Keratinocyte (primary cell): ENCODE measurements at regions not wholly inside any gene's neighbourhood (a gene's known extent, or its start where the extent isn't known, plus 50 kb on each side); places are given as distances from the start of the nearest gene placed in this dataset.

Experiments
- DNase-seq: peaks from one replicate; pipeline ENCODE4 v3.0.0-alpha.2; 2011; ENCODE audit warnings: low read depth, missing footprints, low spot score
- FAIRE-seq: peaks from 2 replicates; lab custom pipeline; 2011; peaks lifted over from hg19 to GRCh38; lab: Jason Lieb, UNC
- H2AFZ ChIP-seq: 2 replicates; pipeline ENCODE4 v1.6.0; 2012; ENCODE audit warnings: low read length, control low read depth, inconsistent platforms; ENCODE audit not compliant: control insufficient read depth
- H3K27ac ChIP-seq: 2 replicates; pipeline ENCODE4 v1.5.1; 2011; ENCODE audit warnings: low read length; ENCODE audit not compliant: control insufficient read depth, insufficient read depth
- H3K27me3 ChIP-seq: 3 replicates; pipeline ENCODE4 v1.6.0; 2011; ENCODE audit warnings: low read length; ENCODE audit not compliant: control insufficient read depth, insufficient read depth; ENCODE audit errors: extremely low read depth
- H3K36me3 ChIP-seq, 2 experiments: 2 replicates in 1 of 2; 3 replicates in 1 of 2; pipeline ENCODE4 v1.5.1; 2011; ENCODE audit warnings: low read length in 2 of 2, mild to moderate bottlenecking in 1 of 2; ENCODE audit not compliant: control insufficient read depth in 2 of 2, insufficient read depth in 2 of 2; ENCODE audit errors: extremely low read depth in 1 of 2
- H3K4me1 ChIP-seq: 3 replicates; pipeline ENCODE4 v1.5.1; 2011; ENCODE audit warnings: low read length; ENCODE audit not compliant: control insufficient read depth, insufficient read depth; ENCODE audit errors: extremely low read depth
- H3K4me2 ChIP-seq: 3 replicates; pipeline ENCODE4 v1.6.0; 2011; ENCODE audit warnings: low read depth, low read length; ENCODE audit not compliant: control insufficient read depth, insufficient read depth; ENCODE audit errors: extremely low read depth
- H3K4me3 ChIP-seq, 3 experiments: fragments of 200-600 bp in 1 of 3; sonication (generic) in 1 of 3; 2 replicates in 2 of 3; 3 replicates in 1 of 3; pipeline ENCODE4 v1.5.1; 2011 to 2016; ENCODE audit warnings: low read length in 3 of 3, mild to moderate bottlenecking in 3 of 3, control low read depth in 2 of 3, inconsistent platforms in 1 of 3, low read depth in 1 of 3, mixed read lengths in 1 of 3, mixed run types in 1 of 3, moderate library complexity in 1 of 3; ENCODE audit not compliant: control insufficient read depth in 2 of 3, insufficient read depth in 2 of 3; ENCODE audit errors: extremely low read depth in 1 of 3
- H3K79me2 ChIP-seq: 2 replicates; pipeline ENCODE4 v1.6.0; 2012; ENCODE audit warnings: low read length; ENCODE audit not compliant: control insufficient read depth, insufficient read depth
- H3K9ac ChIP-seq: 3 replicates; pipeline ENCODE4 v1.6.0; 2011; ENCODE audit warnings: low read length; ENCODE audit not compliant: control insufficient read depth, insufficient read depth; ENCODE audit errors: extremely low read depth
- H3K9me1 ChIP-seq: 3 replicates; pipeline ENCODE4 v1.6.0; 2011; ENCODE audit warnings: low read length; ENCODE audit not compliant: control insufficient read depth, insufficient read depth; ENCODE audit errors: extremely low read depth
- H3K9me3 ChIP-seq: 2 replicates; pipeline ENCODE4 v1.5.1; 2012; ENCODE audit warnings: low read depth, low read length; ENCODE audit not compliant: control insufficient read depth
- H4K20me1 ChIP-seq: 3 replicates; pipeline ENCODE4 v1.6.0; 2011; ENCODE audit warnings: low read length; ENCODE audit not compliant: control insufficient read depth, insufficient read depth; ENCODE audit errors: extremely low read depth
- EZH2 ChIP-seq: IDR thresholded peaks from one replicate; pipeline ENCODE4 v1.6.1; 2012; ENCODE audit warnings: inconsistent platforms, mild to moderate bottlenecking, low read length, moderate library complexity
- dilution Hi-C: fragments of 300-500 bp; cut with MboI; formaldehyde crosslinking; loops from one replicate; pipeline ENCODE4 v1.7.0; 2020; ENCODE audit warnings: low sequenced_read_pairs; ENCODE audit not compliant: extremely low pct_ligation_motif_present
- TF ChIP-seq, protein P1 (sequence below), 3 experiments: IDR thresholded peaks in 1 of 3; conservative IDR thresholded peaks in 1 of 3; optimal IDR thresholded peaks in 1 of 3; 2 replicates in 2 of 3; 3 replicates in 1 of 3; pipeline versions ENCODE3 to v1.5.1; 2011; ENCODE audit warnings: low read length in 3 of 3, mild to moderate bottlenecking in 3 of 3, moderate library complexity in 2 of 3, control low read depth in 1 of 3, inconsistent platforms in 1 of 3; ENCODE audit not compliant: insufficient read depth in 2 of 3; ENCODE audit errors: extremely low read depth in 1 of 3

GRCh38 chr2:175619179-175620045 lies 382.7 kb downstream of the LNPK start:
- Histone ChIP-seq H3K4me1 (no peaks in the 10 kb centered on the region), H4K20me1 (no peaks in the 10 kb centered on the region), H3K36me3 (no peaks in the 10 kb centered on the region), H3K4me2 (no peak overlapping the region), H3K9me1 (no peaks in the 10 kb centered on the region), H3K9me3 (no peaks in the 10 kb centered on the region), H3K27me3 (no peaks in the 10 kb centered on the region), H3K79me2 (no peaks in the 10 kb centered on the region), H3K9ac (no peak overlapping the region), H2AFZ (no peak overlapping the region), H3K27ac (no peak overlapping the region), H3K4me3 (no peak overlapping the region)
- DNase-seq (no peak), FAIRE-seq (no peak)
- dilution Hi-C loops: no loop called here
- TF ChIP-seq, protein P1, sequence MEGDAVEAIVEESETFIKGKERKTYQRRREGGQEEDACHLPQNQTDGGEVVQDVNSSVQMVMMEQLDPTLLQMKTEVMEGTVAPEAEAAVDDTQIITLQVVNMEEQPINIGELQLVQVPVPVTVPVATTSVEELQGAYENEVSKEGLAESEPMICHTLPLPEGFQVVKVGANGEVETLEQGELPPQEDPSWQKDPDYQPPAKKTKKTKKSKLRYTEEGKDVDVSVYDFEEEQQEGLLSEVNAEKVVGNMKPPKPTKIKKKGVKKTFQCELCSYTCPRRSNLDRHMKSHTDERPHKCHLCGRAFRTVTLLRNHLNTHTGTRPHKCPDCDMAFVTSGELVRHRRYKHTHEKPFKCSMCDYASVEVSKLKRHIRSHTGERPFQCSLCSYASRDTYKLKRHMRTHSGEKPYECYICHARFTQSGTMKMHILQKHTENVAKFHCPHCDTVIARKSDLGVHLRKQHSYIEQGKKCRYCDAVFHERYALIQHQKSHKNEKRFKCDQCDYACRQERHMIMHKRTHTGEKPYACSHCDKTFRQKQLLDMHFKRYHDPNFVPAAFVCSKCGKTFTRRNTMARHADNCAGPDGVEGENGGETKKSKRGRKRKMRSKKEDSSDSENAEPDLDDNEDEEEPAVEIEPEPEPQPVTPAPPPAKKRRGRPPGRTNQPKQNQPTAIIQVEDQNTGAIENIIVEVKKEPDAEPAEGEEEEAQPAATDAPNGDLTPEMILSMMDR (optimal IDR thresholded peaks at IDR 0.05 in 1 of 3, IDR thresholded peaks at IDR 0.05 in 1 of 3, conservative IDR thresholded peaks at IDR 0.05 in 1 of 3; ENCODE audit: extremely low read depth in 1 of 3, insufficient read depth in 2 of 3, low read length in 3 of 3): no peak
- TF ChIP-seq EZH2: no peak

GRCh38 chr2:175612280-175612679 lies 389.8 kb downstream of the LNPK start:
- DNase-seq: no peak
- H3K36me3 ChIP-seq: no peaks in the 10 kb centered on the region
- H3K4me2 ChIP-seq: no peak overlapping the region
- H2AFZ ChIP-seq: no peak overlapping the region
- no peaks in the 10 kb centered on the region for H3K79me2 ChIP-seq
- no peaks in the 10 kb centered on the region for H3K27me3 ChIP-seq
- H3K4me1 ChIP-seq: no peaks in the 10 kb centered on the region
- H3K9me3 ChIP-seq: no peaks in the 10 kb centered on the region
- H3K4me3 ChIP-seq: no peak overlapping the region
- H4K20me1 ChIP-seq: no peaks in the 10 kb centered on the region
- no peak overlapping the region for H3K27ac ChIP-seq
- no peak for TF ChIP-seq EZH2
- TF ChIP-seq, protein P1 (optimal IDR thresholded peaks at IDR 0.05 in 1 of 3, IDR thresholded peaks at IDR 0.05 in 1 of 3, conservative IDR thresholded peaks at IDR 0.05 in 1 of 3; ENCODE audit: extremely low read depth in 1 of 3, insufficient read depth in 2 of 3, low read length in 3 of 3): no peak
- dilution Hi-C loops: no loop called here
- no peak overlapping the region for H3K9ac ChIP-seq
- no peaks in the 10 kb centered on the region for H3K9me1 ChIP-seq
- FAIRE-seq: no peak
